ENCODE measurements at regions not wholly inside any gene's neighbourhood (a gene's known extent, or its start where the extent isn't known, plus 50 kb on each side); places are given as distances from the start of the nearest gene placed in this dataset.

GRCh38 chr6:44053760-44054556 lies 73.3 kb downstream of the MRPL14 start:
- Mint-ChIP-seq H3K27ac (no peak overlapping the region), H3K27me3 (peaks cover 9 to 10% of the 10 kb centered on the region in 2 donors), H3K9me3 (no peaks in the 10 kb centered on the region), H3K4me3 (no peak overlapping the region), H3K4me1 (no peaks in the 10 kb centered on the region), H3K36me3 (no peaks in the 10 kb centered on the region)
- ChIA-PET POLR2A (no interaction called here), CTCF (no interaction called here)
- ATAC-seq (replicated peaks in 1 of 4) (no peak), DNase-seq (no peak)
- Histone ChIP-seq H3K9me3 (no peaks in the 10 kb centered on the region), H3K36me3 (ENCODE audit: control insufficient read depth in 2 of 2, extremely low read depth in 1 of 2, insufficient read depth in 1 of 2, low read length in 1 of 2) (no peaks in the 10 kb centered on the region), H3K27ac (ENCODE audit: low read length) (no peak overlapping the region), H3K4me3 (ENCODE audit: control insufficient read depth in 1 of 2, extremely low read depth in 1 of 2, low read length in 1 of 2) (no peak overlapping the region), H3K27me3 (replicated peaks in 1 of 2; ENCODE audit: control insufficient read depth in 2 of 2, extremely low read depth in 1 of 2, insufficient read depth in 2 of 2, low read length in 1 of 2) (peaks cover 0 to 18% of the 10 kb centered on the region in 2 experiments), H3K4me1 (ENCODE audit: control insufficient read depth in 1 of 2, extremely low read depth in 1 of 2, insufficient read depth in 2 of 2, low read length in 2 of 2) (no peaks in the 10 kb centered on the region)
- 60% methylated on average over 1 of the region's 11 CpGs for WGBS (ENCODE audit: insufficient coverage)

GRCh38 chr6:44053106-44053756 lies 74.0 kb downstream of the MRPL14 start:
- Histone ChIP-seq H3K4me1 (ENCODE audit: control insufficient read depth in 1 of 2, extremely low read depth in 1 of 2, insufficient read depth in 2 of 2, low read length in 2 of 2) (no peaks in the 10 kb centered on the region), H3K27ac (ENCODE audit: low read length) (no peak overlapping the region), H3K27me3 (replicated peaks in 1 of 2; ENCODE audit: control insufficient read depth in 2 of 2, extremely low read depth in 1 of 2, insufficient read depth in 2 of 2, low read length in 1 of 2) (peaks cover 0 to 15% of the 10 kb centered on the region in 2 experiments), H3K4me3 (ENCODE audit: control insufficient read depth in 1 of 2, extremely low read depth in 1 of 2, low read length in 1 of 2) (no peak overlapping the region), H3K9me3 (no peaks in the 10 kb centered on the region), H3K36me3 (ENCODE audit: control insufficient read depth in 2 of 2, extremely low read depth in 1 of 2, insufficient read depth in 1 of 2, low read length in 1 of 2) (no peaks in the 10 kb centered on the region)
- ATAC-seq (replicated peaks in 1 of 4) = no peak
- no peak overlapping the region for H3K27ac Mint-ChIP-seq
- H3K36me3 Mint-ChIP-seq = no peaks in the 10 kb centered on the region
- ChIA-PET POLR2A (no interaction called here), CTCF (interaction anchor here in 1 of 2 donors (0.5 kb wide), 1 partner anchor 132 kb away, joined by 3 read pairs; no protein-coding TSS in a partner anchor)
- no peaks in the 10 kb centered on the region for H3K4me1 Mint-ChIP-seq
- H3K4me3 Mint-ChIP-seq = no peak overlapping the region
- peaks cover 5 to 7% of the 10 kb centered on the region in 2 donors for H3K27me3 Mint-ChIP-seq
- no peaks in the 10 kb centered on the region for H3K9me3 Mint-ChIP-seq
- WGBS (ENCODE audit: insufficient coverage) = 84% methylated on average over 4 of the region's 6 CpGs
- DNase-seq = no peak

GRCh38 chr6:44052419-44053023 lies 74.7 kb downstream of the MRPL14 start:
- no peak overlapping the region for H3K4me3 Mint-ChIP-seq
- ChIA-PET POLR2A (no interaction called here), CTCF (no interaction called here)
- Histone ChIP-seq H3K9me3 (no peaks in the 10 kb centered on the region), H3K36me3 (ENCODE audit: control insufficient read depth in 2 of 2, extremely low read depth in 1 of 2, insufficient read depth in 1 of 2, low read length in 1 of 2) (no peaks in the 10 kb centered on the region), H3K27ac (ENCODE audit: low read length) (no peak overlapping the region), H3K4me1 (ENCODE audit: control insufficient read depth in 1 of 2, extremely low read depth in 1 of 2, insufficient read depth in 2 of 2, low read length in 2 of 2) (no peaks in the 10 kb centered on the region), H3K27me3 (replicated peaks in 1 of 2; ENCODE audit: control insufficient read depth in 2 of 2, extremely low read depth in 1 of 2, insufficient read depth in 2 of 2, low read length in 1 of 2) (peaks cover 0 to 22% of the 10 kb centered on the region in 2 experiments), H3K4me3 (ENCODE audit: control insufficient read depth in 1 of 2, extremely low read depth in 1 of 2, low read length in 1 of 2) (no peak overlapping the region)
- no peaks in the 10 kb centered on the region for H3K4me1 Mint-ChIP-seq
- no peaks in the 10 kb centered on the region for H3K9me3 Mint-ChIP-seq
- 75% methylated on average over 3 of the region's 4 CpGs for WGBS (ENCODE audit: insufficient coverage)
- H3K27me3 Mint-ChIP-seq = peaks cover 1 to 4% of the 10 kb centered on the region in 2 donors
- no peaks in the 10 kb centered on the region for H3K36me3 Mint-ChIP-seq
- no peak overlapping the region for H3K27ac Mint-ChIP-seq
- DNase-seq (no peak), ATAC-seq (replicated peaks in 1 of 4) (no peak)

GRCh38 chr6:44051515-44051914 lies 75.7 kb downstream of the MRPL14 start:
- H3K36me3 ChIP-seq (ENCODE audit: control insufficient read depth in 2 of 2, extremely low read depth in 1 of 2, insufficient read depth in 1 of 2, low read length in 1 of 2) = no peaks in the 10 kb centered on the region
- ATAC-seq (replicated peaks in 1 of 4) (no peak), DNase-seq (no peak)
- WGBS (ENCODE audit: insufficient coverage) = 90% methylated on average over 3 of the region's 3 CpGs
- peaks cover 1 to 4% of the 10 kb centered on the region in 2 donors for H3K27me3 Mint-ChIP-seq
- no peak overlapping the region for H3K4me3 ChIP-seq (ENCODE audit: control insufficient read depth in 1 of 2, extremely low read depth in 1 of 2, low read length in 1 of 2)
- H3K27ac ChIP-seq (ENCODE audit: low read length) = no peak overlapping the region
- no peaks in the 10 kb centered on the region for H3K4me1 ChIP-seq (ENCODE audit: control insufficient read depth in 1 of 2, extremely low read depth in 1 of 2, insufficient read depth in 2 of 2, low read length in 2 of 2)
- no peaks in the 10 kb centered on the region for H3K36me3 Mint-ChIP-seq
- peaks cover 0 to 28% of the 10 kb centered on the region in 2 experiments for H3K27me3 ChIP-seq (replicated peaks in 1 of 2; ENCODE audit: control insufficient read depth in 2 of 2, extremely low read depth in 1 of 2, insufficient read depth in 2 of 2, low read length in 1 of 2)
- H3K4me3 Mint-ChIP-seq = no peak overlapping the region
- ChIA-PET CTCF (no interaction called here), POLR2A (interaction anchor here in 1 of 2 donors (0.6 kb wide), 1 partner anchor 350 kb away, joined by 3 read pairs; no protein-coding TSS in a partner anchor)
- H3K27ac Mint-ChIP-seq = no peak overlapping the region
- no peaks in the 10 kb centered on the region for H3K4me1 Mint-ChIP-seq
- H3K9me3 Mint-ChIP-seq = no peaks in the 10 kb centered on the region
- H3K9me3 ChIP-seq = no peaks in the 10 kb centered on the region

GRCh38 chr6:44050872-44051505 lies 76.3 kb downstream of the MRPL14 start:
- Histone ChIP-seq H3K9me3 (no peaks in the 10 kb centered on the region), H3K36me3 (ENCODE audit: control insufficient read depth in 2 of 2, extremely low read depth in 1 of 2, insufficient read depth in 1 of 2, low read length in 1 of 2) (no peaks in the 10 kb centered on the region), H3K27me3 (replicated peaks in 1 of 2; ENCODE audit: control insufficient read depth in 2 of 2, extremely low read depth in 1 of 2, insufficient read depth in 2 of 2, low read length in 1 of 2) (peaks cover 0 to 28% of the 10 kb centered on the region in 2 experiments), H3K27ac (ENCODE audit: low read length) (no peak overlapping the region), H3K4me1 (ENCODE audit: control insufficient read depth in 1 of 2, extremely low read depth in 1 of 2, insufficient read depth in 2 of 2, low read length in 2 of 2) (no peaks in the 10 kb centered on the region), H3K4me3 (ENCODE audit: control insufficient read depth in 1 of 2, extremely low read depth in 1 of 2, low read length in 1 of 2) (no peak overlapping the region)
- no peaks in the 10 kb centered on the region for H3K36me3 Mint-ChIP-seq
- H3K4me3 Mint-ChIP-seq = no peak overlapping the region
- no peak for ATAC-seq (replicated peaks in 1 of 4)
- H3K27ac Mint-ChIP-seq = no peak overlapping the region
- CTCF ChIA-PET = no interaction called here
- 77% methylated on average over 4 of the region's 7 CpGs for WGBS (ENCODE audit: insufficient coverage)
- DNase-seq = no peak
- H3K27me3 Mint-ChIP-seq = peaks cover 1 to 4% of the 10 kb centered on the region in 2 donors
- H3K9me3 Mint-ChIP-seq = no peaks in the 10 kb centered on the region
- POLR2A ChIA-PET = interaction anchor here in 1 of 2 donors (0.6 kb wide), 1 partner anchor 349 kb away, joined by 3 read pairs; no protein-coding TSS in a partner anchor
- no peaks in the 10 kb centered on the region for H3K4me1 Mint-ChIP-seq
